Right atrium auricular region (tissue), 2 donors: ENCODE measurements at regions not wholly inside any gene's neighbourhood (a gene's known extent, or its start where the extent isn't known, plus 50 kb on each side); places are given as distances from the start of the nearest gene placed in this dataset.
"Not testable (repeated sequence)": the region's sequence is repeated elsewhere in the genome, so short reads cannot be mapped to it uniquely, and the experiment has no call there.

ENCODE experiments used
- DNase-seq: peaks from one replicate; pipeline ENCODE4 v3.0.0-alpha.2; 2019; ENCODE audit warnings: low spot score
- H3K27ac ChIP-seq, 2 donors: fragments of 200-600 bp; sonication (generic); 1 replicate in 1 of 2; 2 replicates in 1 of 2; pipeline ENCODE4 v1.5.1; 2016 to 2019
- H3K27me3 ChIP-seq, 2 donors: fragments of 200-600 bp; sonication (generic); one replicate each; pipeline versions ENCODE4 v1.5.1 to v1.6.0; 2017 to 2019
- H3K36me3 ChIP-seq: fragments of 200-600 bp; sonication (generic); one replicate; pipeline ENCODE4 v1.5.1; 2016
- H3K4me1 ChIP-seq, 2 donors: fragments of 200-600 bp; sonication (generic); one replicate each; pipeline versions ENCODE4 v1.5.1 to v1.6.0; 2017 to 2019
- H3K4me3 ChIP-seq, 2 donors: fragments of 200-600 bp; sonication (generic); 1 replicate in 1 of 2; 2 replicates in 1 of 2; pipeline ENCODE4 v1.5.1; 2017 to 2019; ENCODE audit warnings: mild to moderate bottlenecking in 1 of 2, moderate library complexity in 1 of 2
- H3K9me3 ChIP-seq, 2 donors: fragments of 200-600 bp; sonication (generic); one replicate each; pipeline ENCODE4 v1.5.1; 2019
- TF ChIP-seq, protein P1 (sequence below), 2 donors: fragments of 200-600 bp; sonication (generic); IDR thresholded peaks; one replicate each; pipeline ENCODE4 v1.5.1; 2019; ENCODE audit warnings: antibody characterized with exemption in 2 of 2

DNA sequence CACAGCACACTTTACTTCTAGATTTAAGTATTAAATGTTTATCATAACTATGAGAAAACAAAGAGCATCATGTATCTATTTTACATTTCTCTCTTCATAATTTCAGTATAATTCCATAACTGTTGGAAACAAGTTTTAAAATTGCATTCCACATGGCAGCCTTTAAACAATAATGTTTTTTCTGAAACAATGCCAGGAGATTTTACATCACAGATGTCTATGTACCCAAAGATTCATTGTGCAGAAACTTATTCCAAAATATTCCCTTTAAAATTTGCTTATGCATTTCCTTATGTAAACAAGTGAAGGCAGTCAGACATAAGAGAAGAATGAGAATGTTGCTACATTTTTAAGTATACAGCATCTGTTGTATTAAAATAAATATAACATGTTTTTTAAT, 324.9 kb upstream of the COL8A1 start:
- Histone ChIP-seq H3K4me3 (no peak overlapping the region), H3K27ac (no peak overlapping the region), H3K4me1 (no peaks in the 10 kb centered on the region), H3K36me3 (no peaks in the 10 kb centered on the region), H3K9me3 (peaks cover 0 to 15% of the 10 kb centered on the region in 2 donors), H3K27me3 (no peaks in the 10 kb centered on the region)
- TF ChIP-seq, protein P1, sequence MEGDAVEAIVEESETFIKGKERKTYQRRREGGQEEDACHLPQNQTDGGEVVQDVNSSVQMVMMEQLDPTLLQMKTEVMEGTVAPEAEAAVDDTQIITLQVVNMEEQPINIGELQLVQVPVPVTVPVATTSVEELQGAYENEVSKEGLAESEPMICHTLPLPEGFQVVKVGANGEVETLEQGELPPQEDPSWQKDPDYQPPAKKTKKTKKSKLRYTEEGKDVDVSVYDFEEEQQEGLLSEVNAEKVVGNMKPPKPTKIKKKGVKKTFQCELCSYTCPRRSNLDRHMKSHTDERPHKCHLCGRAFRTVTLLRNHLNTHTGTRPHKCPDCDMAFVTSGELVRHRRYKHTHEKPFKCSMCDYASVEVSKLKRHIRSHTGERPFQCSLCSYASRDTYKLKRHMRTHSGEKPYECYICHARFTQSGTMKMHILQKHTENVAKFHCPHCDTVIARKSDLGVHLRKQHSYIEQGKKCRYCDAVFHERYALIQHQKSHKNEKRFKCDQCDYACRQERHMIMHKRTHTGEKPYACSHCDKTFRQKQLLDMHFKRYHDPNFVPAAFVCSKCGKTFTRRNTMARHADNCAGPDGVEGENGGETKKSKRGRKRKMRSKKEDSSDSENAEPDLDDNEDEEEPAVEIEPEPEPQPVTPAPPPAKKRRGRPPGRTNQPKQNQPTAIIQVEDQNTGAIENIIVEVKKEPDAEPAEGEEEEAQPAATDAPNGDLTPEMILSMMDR (IDR thresholded peaks at IDR 0.05), result no peak
- no peak for DNase-seq

DNA sequence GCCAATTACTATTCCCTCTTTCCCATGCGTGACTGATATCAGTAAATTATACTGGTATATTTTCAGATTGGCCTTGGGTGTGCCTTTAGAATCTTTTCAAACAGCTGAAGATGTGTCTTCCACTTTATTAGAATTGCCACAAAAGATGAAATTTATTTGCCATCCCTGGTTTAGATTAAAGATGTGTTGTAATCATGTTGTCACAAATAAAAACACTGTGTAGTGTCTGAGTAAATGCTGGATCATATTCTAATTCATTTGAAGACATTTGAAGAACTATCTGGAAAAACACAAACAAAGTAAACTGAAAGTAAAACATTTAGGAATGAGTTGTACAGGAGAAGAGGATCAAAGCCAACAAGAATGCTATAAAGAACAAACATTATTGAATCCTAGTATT, 339.7 kb upstream of the COL8A1 start:
- no peaks in the 10 kb centered on the region for H3K9me3 ChIP-seq
- DNase-seq, result no peak
- TF ChIP-seq, protein P1 (IDR thresholded peaks at IDR 0.05), result no peak
- H3K36me3 ChIP-seq, result no peaks in the 10 kb centered on the region
- H3K27ac ChIP-seq, result no peak overlapping the region
- H3K4me1 ChIP-seq, result no peaks in the 10 kb centered on the region
- no peak overlapping the region for H3K4me3 ChIP-seq
- no peaks in the 10 kb centered on the region for H3K27me3 ChIP-seq

DNA sequence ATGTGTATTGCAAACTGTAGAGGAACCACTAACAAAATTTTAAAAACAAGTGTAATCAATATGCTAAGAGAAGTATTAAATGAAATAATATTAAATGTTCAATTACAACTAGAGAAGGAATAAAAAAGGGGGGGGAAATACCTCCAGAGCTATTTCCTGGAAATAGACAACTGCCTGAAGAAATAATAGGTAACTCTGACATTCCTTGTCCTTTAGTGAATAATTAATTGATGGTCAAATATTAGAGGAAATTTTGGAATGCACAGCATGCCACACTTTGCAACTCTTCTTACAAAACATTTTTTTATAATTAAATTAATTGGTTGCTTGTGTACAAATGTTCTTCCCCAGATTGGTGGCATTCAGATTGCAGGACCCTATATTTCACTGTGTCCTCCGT, 342.6 kb upstream of the COL8A1 start:
- Histone ChIP-seq H3K4me3 (no peak overlapping the region), H3K36me3 (no peaks in the 10 kb centered on the region), H3K4me1 (no peaks in the 10 kb centered on the region), H3K9me3 (no peaks in the 10 kb centered on the region), H3K27me3 (no peaks in the 10 kb centered on the region), H3K27ac (no peak overlapping the region)
- TF ChIP-seq, protein P1 (IDR thresholded peaks at IDR 0.05), result no peak
- DNase-seq, result no peak

DNA sequence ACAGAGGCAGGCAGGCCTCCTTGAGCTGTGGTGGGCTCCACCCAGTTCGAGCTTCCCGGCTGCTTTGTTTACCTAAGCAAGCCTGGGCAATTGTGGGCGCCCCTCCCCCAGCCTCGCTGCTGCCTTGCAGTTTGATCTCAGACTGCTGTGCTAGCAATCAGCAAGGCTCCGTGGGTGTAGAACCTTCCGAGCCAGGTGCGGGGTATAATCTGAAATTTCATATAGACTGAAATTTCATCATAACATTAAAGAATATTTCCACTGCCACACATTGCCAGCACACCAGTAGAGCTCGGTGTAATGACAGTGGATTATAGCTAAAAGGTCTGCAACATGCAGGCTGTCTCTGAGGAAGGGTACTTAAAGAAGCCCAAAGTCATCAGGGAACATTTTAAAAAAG, 344.3 kb upstream of the COL8A1 start:
- H3K4me3 ChIP-seq, H3K27ac ChIP-seq, H3K27me3 ChIP-seq, H3K4me1 ChIP-seq, DNase-seq, H3K36me3 ChIP-seq, H3K9me3 ChIP-seq: not testable (repeated sequence)

DNA sequence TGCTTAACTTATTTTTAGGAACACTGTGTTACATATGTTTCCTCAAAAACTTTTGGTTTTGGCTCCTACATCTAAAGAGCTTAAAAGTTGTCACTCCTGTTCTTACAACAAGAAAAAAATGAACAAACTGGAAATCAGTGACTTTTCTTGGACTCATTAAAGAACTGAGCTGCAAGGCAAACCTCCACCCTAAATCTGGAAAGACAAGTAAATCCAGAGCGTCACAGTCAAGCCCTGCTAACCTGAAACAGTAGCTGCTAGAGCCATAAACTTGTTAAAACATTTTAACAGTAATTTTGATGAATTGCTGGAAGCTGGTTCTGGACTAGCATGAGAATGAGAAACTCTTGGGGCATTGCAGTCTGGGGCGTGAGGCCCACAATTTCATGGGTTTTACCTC, 350.5 kb upstream of the COL8A1 start:
- Histone ChIP-seq H3K9me3 (no peaks in the 10 kb centered on the region), H3K4me1 (no peaks in the 10 kb centered on the region), H3K36me3 (no peaks in the 10 kb centered on the region), H3K4me3 (no peak overlapping the region), H3K27ac (no peak overlapping the region), H3K27me3 (no peaks in the 10 kb centered on the region)
- DNase-seq, result no peak
- TF ChIP-seq, protein P1 (IDR thresholded peaks at IDR 0.05), result no peak

DNA sequence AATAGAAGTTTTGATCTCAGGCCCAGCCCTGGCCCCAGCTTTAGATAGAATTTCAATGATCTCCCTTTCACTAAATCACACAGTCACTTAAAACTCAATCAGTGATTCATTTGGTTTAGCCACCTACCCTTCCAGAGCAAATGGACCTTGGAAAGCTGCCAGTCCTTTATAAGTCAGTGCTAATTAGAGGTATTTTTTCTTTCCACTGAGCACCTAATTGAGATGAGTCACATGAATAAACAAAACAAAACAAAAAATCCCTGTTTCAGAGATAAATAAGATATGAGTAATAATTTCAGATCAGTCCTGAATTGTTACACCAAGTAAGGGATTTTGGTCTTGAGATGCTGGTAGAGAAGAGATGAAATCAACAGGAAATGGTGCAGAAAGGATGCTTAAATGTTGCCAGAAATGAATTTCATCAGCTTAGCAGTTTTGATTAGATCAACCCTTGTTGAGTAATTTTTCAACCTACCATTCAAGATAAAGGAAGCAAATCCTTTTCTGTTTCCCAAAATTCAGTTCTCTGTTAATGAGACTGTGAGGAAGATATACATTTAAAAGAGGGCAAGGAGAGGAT, 352.0 kb upstream of the COL8A1 start:
- Histone ChIP-seq H3K4me1 (no peaks in the 10 kb centered on the region), H3K27me3 (no peaks in the 10 kb centered on the region), H3K4me3 (no peak overlapping the region), H3K36me3 (no peaks in the 10 kb centered on the region), H3K9me3 (no peaks in the 10 kb centered on the region), H3K27ac (peak overlapping the region in 1 of 2 donors; percentile 43)
- TF ChIP-seq, protein P1 (IDR thresholded peaks at IDR 0.05), result no peak
- DNase-seq, result no peak
